ENCODE measurements at regions not wholly inside any gene's neighbourhood (a gene's known extent, or its start where the extent isn't known, plus 50 kb on each side); places are given as distances from the start of the nearest gene placed in this dataset.
A peak's percentile ranks its signal among the peaks of the same experiment; 100 is the strongest.
"Not testable (repeated sequence)": the region's sequence is repeated elsewhere in the genome, so short reads cannot be mapped to it uniquely, and the experiment has no call there.

DNA sequence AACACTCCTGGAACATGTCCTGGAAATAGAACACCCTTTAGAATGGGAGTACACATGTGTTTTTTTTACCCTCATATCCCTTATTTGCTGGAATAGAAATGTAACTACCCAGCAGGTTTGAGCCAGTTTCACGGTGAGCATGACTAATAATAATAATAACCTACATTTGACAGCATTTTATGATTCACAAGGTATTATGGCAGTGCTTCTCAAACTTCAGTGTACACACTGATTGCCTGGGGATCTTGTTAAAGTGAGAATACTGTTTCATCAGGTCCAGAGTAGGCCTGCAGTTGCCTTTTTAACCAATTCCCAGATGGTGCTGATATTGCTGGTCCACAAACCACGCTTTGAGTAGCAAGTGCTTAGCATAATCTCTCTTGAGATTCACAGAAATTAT lies 63.9 kb downstream of the NFKBIZ start:
- ATAC-seq, result no peak
- Histone ChIP-seq H3K4me3 (ENCODE audit: low read length) (no peak overlapping the region), H3K9me3 (ENCODE audit: control insufficient read depth, low read length) (no peaks in the 10 kb centered on the region), H3K27ac (ENCODE audit: low read length) (no peak overlapping the region), H3K4me1 (ENCODE audit: control insufficient read depth, insufficient read depth, low read length) (no peaks in the 10 kb centered on the region), H3K27me3 (ENCODE audit: control insufficient read depth, insufficient read depth) (no peaks in the 10 kb centered on the region)
- intact Hi-C loops (cut with DNase I), result no loop called here
- DNase-seq, result no peak
- WGBS, result 92% methylated on average over 2 of the region's 2 CpGs

DNA sequence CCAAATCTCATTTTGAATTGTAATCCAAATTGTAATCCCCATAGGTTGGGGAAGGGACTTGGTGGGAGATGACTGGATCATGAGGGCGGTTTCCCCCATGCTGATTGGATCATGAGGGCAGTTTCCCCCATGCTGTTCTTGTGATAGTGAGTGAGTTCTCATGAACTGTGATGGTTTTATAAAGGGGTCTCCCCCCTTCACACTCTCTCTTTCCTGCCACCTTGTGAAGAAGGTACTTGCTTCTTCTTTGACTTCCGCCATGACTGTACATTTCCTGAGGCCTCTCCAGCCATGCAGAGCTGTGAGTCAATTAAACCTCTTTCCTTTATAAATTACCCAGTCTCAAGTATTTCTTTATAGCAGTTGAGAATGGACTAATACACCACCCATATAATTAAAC lies 68.4 kb downstream of the NFKBIZ start:
- H3K4me3 ChIP-seq (ENCODE audit: low read length), result not testable (repeated sequence)
- 96% methylated on average over 2 of the region's 2 CpGs for WGBS

DNA sequence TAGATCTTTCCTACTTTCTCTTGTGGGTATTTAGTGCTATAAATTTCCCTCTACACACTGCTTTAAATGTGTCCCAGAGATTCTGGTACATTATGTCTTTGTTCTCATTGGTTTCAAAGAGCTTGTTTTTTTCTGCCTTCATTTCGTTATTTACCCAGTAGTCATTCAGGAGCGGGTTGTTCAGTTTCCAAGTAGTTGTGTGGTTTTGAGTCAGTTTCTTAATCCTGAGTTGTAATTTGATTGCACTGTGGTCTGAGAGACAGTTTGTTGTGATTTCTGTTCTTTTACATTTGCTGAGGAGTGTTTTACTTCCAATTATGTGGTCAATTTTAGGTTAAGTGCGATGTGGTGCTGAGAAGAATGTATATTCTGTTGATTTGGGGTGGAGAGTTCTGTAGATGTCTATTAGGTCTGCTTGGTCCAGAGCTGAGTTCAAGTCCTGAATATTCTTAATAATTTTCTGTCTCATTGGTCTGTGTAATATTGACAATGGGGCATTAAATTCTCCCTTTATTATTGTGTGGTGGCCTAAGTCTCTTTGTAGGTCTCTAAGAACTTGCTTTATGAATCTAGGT lies 72.9 kb downstream of the NFKBIZ start:
- not testable (repeated sequence) for H3K4me3 ChIP-seq (ENCODE audit: low read length); DNase-seq

More for the DNA sequence above, 68.4 kb downstream of the NFKBIZ start:
- H3K4me1 ChIP-seq (ENCODE audit: control insufficient read depth, insufficient read depth, low read length); H3K9me3 ChIP-seq (ENCODE audit: control insufficient read depth, low read length); H3K27me3 ChIP-seq (ENCODE audit: control insufficient read depth, insufficient read depth); DNase-seq; ATAC-seq; H3K27ac ChIP-seq (ENCODE audit: low read length); intact Hi-C loops (cut with DNase I): not testable (repeated sequence)

DNA sequence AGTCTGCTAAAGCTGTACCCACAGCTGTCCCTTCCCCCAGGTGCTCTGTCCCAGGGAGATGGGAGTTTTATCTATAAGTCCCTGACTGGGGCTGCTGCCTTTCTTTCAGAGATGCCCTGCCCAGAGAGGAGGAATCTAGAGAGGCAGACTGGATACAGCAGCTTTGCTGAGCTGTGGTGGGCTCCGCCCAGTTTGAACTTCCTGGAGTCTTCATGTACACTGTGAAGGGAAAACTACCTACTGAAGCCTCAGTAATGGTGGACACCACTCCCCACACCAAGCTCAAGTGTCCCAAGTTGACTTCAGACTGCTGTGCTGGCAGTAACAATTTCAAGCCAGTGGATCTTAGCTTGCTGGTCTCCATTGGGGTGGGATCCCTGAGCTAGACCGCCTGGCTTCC lies 75.3 kb downstream of the NFKBIZ start:
- H3K4me3 ChIP-seq (ENCODE audit: low read length); ATAC-seq; H3K27ac ChIP-seq (ENCODE audit: low read length); H3K9me3 ChIP-seq (ENCODE audit: control insufficient read depth, low read length); DNase-seq; intact Hi-C loops (cut with DNase I); H3K27me3 ChIP-seq (ENCODE audit: control insufficient read depth, insufficient read depth); H3K4me1 ChIP-seq (ENCODE audit: control insufficient read depth, insufficient read depth, low read length): not testable (repeated sequence)
- WGBS, result 98% methylated on average over 2 of the region's 2 CpGs

More for the DNA sequence above, 72.9 kb downstream of the NFKBIZ start:
- intact Hi-C loops (cut with DNase I); ATAC-seq; H3K27me3 ChIP-seq (ENCODE audit: control insufficient read depth, insufficient read depth); H3K4me1 ChIP-seq (ENCODE audit: control insufficient read depth, insufficient read depth, low read length); H3K9me3 ChIP-seq (ENCODE audit: control insufficient read depth, low read length); H3K27ac ChIP-seq (ENCODE audit: low read length): not testable (repeated sequence)
- 89% methylated on average over 3 of the region's 3 CpGs for WGBS

DNA sequence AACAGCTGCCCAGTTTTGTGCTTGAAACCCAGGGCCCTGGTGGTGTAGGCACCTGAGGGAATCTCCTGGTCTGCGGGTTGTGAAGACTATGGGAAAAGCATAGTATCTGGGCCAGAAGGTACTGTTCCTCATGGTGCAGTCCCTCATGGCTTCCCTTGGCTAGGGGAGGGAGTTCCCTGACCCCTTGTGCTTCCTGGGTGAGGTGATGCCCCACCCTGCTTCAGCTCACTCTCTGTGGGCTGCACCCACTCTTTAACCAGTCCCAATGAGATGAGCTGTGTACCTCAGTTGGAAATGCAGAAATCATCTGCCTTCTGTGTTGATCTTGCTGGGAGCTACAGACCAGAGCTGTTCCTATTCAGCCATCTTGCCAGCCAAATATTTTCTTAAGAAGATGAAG lies 75.8 kb downstream of the NFKBIZ start:
- H3K27me3 ChIP-seq (ENCODE audit: control insufficient read depth, insufficient read depth); H3K9me3 ChIP-seq (ENCODE audit: control insufficient read depth, low read length); intact Hi-C loops (cut with DNase I); H3K4me1 ChIP-seq (ENCODE audit: control insufficient read depth, insufficient read depth, low read length); DNase-seq; H3K4me3 ChIP-seq (ENCODE audit: low read length); H3K27ac ChIP-seq (ENCODE audit: low read length); ATAC-seq: not testable (repeated sequence)
- 96% methylated on average over 1 of the region's 1 CpG for WGBS

DNA sequence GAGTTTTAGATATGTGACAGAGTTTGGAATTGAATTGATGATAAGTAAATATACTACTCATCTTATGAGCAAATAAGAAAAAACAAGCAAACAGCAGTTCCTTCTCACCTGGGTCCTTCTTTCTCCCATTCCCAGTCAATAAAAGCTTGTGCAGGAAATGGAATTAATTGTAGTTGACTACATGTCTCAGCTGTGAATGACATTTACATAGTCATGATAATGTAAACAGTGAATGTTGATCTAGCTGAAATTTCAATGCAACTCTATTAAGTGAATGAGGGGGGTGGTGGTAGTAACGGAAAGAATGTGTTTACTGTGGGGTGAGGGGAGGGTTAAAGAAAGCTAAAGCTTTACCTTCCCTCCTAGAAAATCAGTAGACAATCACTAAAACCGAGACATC lies 76.2 kb downstream of the NFKBIZ start:
- intact Hi-C loops (cut with DNase I), result no loop called here
- Histone ChIP-seq H3K27me3 (ENCODE audit: control insufficient read depth, insufficient read depth) (no peaks in the 10 kb centered on the region), H3K27ac (ENCODE audit: low read length) (no peak overlapping the region), H3K9me3 (ENCODE audit: control insufficient read depth, low read length) (no peaks in the 10 kb centered on the region), H3K4me3 (ENCODE audit: low read length) (no peak overlapping the region), H3K4me1 (ENCODE audit: control insufficient read depth, insufficient read depth, low read length) (no peaks in the 10 kb centered on the region)
- DNase-seq (no peak), ATAC-seq (no peak)
- 80% methylated on average over 2 of the region's 2 CpGs for WGBS

DNA sequence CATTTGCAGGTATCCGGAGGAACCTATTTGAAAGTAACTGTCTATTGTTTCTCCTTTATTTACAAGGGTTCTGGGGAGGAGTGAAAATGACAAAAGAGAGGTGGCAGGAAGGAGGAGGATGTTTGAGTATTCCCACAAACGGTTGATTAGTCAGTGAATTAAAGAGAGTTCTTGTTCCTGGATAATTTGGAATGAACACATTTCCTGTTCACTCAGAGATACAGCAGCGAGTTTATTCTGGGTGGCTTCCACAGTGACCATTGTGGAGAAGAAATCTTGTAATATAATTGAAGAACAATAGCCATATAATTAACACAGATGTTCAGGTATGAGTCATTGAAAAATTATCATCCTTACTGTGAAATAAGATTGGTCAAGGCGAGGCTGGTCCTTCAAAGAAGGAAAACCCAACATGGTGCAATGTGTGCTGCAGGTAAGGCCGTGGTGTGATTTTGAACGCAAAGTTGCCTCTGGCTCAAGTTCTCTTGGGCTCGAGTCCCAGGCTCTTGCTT lies 77.3 kb downstream of the NFKBIZ start:
- H3K27me3 ChIP-seq (ENCODE audit: control insufficient read depth, insufficient read depth), result no peaks in the 10 kb centered on the region
- ATAC-seq (peak; percentile 40 to 81), DNase-seq (no peak)
- no peaks in the 10 kb centered on the region for H3K4me1 ChIP-seq (ENCODE audit: control insufficient read depth, insufficient read depth, low read length)
- no peaks in the 10 kb centered on the region for H3K9me3 ChIP-seq (ENCODE audit: control insufficient read depth, low read length)
- no peak overlapping the region for H3K27ac ChIP-seq (ENCODE audit: low read length)
- no peak overlapping the region for H3K4me3 ChIP-seq (ENCODE audit: low read length)
- intact Hi-C loops (cut with DNase I), result no loop called here
- 44% methylated on average over 7 of the region's 7 CpGs for WGBS

DNA sequence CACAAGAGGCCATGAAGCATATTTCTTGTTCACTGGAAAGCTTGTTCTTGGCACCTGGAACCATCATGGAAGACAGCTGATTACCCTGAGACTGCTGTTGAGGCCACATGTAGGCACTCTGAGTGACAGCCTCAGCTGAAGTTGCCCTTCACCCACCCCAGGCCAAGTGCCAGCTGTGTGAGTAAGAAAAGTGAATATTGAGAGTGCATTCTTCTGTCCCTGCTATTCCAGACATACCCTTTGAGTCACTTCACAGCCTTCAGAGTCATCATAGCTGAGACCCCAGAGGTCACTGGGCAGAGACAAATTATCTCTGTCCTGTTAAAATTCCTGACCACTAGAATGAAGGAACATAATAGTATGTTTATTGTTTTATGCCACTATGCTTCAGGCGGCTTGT lies 79.6 kb downstream of the NFKBIZ start:
- H3K27ac ChIP-seq (ENCODE audit: low read length), result no peak overlapping the region
- H3K9me3 ChIP-seq (ENCODE audit: control insufficient read depth, low read length), result no peaks in the 10 kb centered on the region
- intact Hi-C loops (cut with DNase I), result no loop called here
- H3K4me1 ChIP-seq (ENCODE audit: control insufficient read depth, insufficient read depth, low read length), result no peaks in the 10 kb centered on the region
- no peak overlapping the region for H3K4me3 ChIP-seq (ENCODE audit: low read length)
- DNase-seq (no peak), ATAC-seq (no peak)
- 96% methylated on average over 1 of the region's 1 CpG for WGBS
- H3K27me3 ChIP-seq (ENCODE audit: control insufficient read depth, insufficient read depth), result no peaks in the 10 kb centered on the region

DNA sequence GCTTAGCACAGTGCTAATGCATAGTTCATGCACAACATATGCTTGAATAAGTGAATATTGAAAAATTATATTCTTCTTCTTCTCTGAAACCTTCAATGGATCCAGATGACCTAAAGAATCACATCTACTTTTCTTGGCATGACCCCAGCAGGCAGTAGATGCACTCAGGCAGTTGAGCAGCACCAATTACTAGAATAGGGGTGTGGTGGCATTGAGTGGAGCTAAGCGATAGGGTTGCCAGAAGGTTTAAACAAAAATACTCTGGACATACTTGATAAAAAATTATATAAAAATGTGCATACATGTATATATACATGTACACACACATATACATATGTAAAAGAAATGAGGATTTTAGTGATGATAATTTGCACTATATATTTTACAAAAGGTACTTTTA lies 81.8 kb downstream of the NFKBIZ start:
- ATAC-seq (no peak), DNase-seq (no peak)
- WGBS, result 94% methylated on average over 1 of the region's 1 CpG
- Histone ChIP-seq H3K27me3 (ENCODE audit: control insufficient read depth, insufficient read depth) (no peaks in the 10 kb centered on the region), H3K4me3 (ENCODE audit: low read length) (no peak overlapping the region), H3K27ac (ENCODE audit: low read length) (no peak overlapping the region), H3K9me3 (ENCODE audit: control insufficient read depth, low read length) (no peaks in the 10 kb centered on the region), H3K4me1 (ENCODE audit: control insufficient read depth, insufficient read depth, low read length) (no peaks in the 10 kb centered on the region)
- intact Hi-C loops (cut with DNase I), result no loop called here

DNA sequence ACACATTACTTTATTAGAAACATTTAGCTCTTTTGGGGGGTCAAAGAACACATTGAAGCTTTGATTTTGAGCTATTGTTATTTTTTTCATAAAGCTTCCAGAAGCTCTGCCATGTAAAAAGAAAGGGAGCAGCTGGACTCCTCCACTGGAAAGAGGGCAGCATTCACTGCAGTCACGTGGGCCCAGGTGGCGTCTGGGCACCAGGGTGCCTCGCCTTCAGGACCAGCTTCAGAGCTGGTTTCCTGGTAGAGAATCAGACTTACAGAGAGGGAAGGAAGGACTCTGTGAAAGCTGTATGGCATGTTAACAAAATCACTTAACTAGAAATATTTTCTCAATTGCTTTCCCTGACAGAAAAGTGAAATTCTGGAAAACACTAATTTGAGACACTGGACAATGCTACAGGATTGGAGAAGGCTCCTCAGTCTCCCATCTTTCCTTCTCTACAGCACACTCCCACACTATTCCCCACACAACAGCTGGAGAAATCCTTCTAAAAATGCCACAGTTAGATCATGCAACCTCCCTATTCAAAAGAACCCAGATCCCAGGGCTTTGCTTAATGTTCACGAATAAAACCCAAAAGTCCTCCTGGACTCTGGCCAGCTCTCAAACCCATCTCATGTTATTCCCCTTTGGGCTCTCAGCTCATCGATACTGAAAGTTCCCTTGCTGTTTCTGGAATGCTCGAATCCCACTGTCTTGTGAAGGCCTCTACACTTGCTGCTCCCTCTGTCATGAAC lies 83.2 kb downstream of the NFKBIZ start:
- H3K4me3 ChIP-seq (ENCODE audit: low read length), result no peak overlapping the region
- intact Hi-C loops (cut with DNase I), result no loop called here
- DNase-seq, result no peak
- no peaks in the 10 kb centered on the region for H3K9me3 ChIP-seq (ENCODE audit: control insufficient read depth, low read length)
- ATAC-seq, result no peak
- no peak overlapping the region for H3K27ac ChIP-seq (ENCODE audit: low read length)
- 76% methylated on average over 6 of the region's 6 CpGs for WGBS
- H3K4me1 ChIP-seq (ENCODE audit: control insufficient read depth, insufficient read depth, low read length), result no peaks in the 10 kb centered on the region
- H3K27me3 ChIP-seq (ENCODE audit: control insufficient read depth, insufficient read depth), result no peaks in the 10 kb centered on the region

DNA sequence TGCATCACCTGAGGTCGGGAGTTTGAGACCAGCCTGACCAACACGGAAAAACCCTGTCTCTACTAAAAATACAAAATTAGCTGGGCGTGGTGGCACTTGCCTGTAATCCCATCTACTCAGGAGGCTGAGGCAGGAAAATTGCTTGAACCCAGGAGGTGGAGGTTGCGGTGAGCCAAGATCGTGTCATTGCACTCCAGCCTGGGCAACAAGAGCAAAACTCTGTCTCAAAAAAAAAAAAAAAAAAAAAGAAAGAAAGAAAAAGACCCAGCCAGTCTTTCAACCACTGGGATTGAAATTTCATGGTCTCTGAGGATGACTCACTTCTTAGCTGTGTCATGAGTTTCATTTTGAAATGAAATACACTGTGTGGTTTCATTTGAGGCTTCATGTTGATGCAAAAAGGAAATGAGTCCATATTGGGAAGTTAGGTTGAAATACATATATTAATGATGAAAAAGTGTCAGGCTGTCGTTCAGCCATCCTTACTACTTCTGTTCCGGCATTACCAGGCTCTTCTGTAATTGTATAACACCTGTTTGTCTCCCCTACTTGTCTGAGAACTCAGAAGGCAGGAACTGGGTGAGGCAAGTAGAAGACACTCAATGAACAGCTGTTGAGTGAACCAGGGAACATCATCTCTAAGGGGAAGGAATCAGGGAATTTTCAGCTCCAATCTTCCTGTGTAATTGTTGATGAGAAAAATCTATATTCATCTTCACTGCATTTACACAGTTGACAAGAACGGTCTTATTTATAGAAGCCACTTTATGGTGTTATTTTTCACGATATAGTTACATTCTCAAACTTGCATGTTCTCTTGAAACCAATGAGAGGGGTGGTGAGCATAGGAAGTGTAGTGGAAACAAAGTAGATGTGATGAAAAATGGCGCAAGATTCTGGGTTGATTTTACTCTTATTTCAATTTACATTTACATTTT lies 87.4 kb downstream of the NFKBIZ start:
- ATAC-seq (peak; percentile 57 to 64), DNase-seq (no peak)
- Histone ChIP-seq H3K9me3 (ENCODE audit: control insufficient read depth, low read length) (no peaks in the 10 kb centered on the region), H3K4me1 (ENCODE audit: control insufficient read depth, insufficient read depth, low read length) (peaks cover 2% of the 10 kb centered on the region), H3K4me3 (ENCODE audit: low read length) (no peak overlapping the region), H3K27me3 (ENCODE audit: control insufficient read depth, insufficient read depth) (no peaks in the 10 kb centered on the region), H3K27ac (ENCODE audit: low read length) (no peak overlapping the region)
- WGBS, result 81% methylated on average over 10 of the region's 10 CpGs
- intact Hi-C loops (cut with DNase I), result no loop called here

Data from right cardiac atrium (tissue), 5 donors.